ENCODE measurements at regions not wholly inside any gene's neighbourhood (a gene's known extent, or its start where the extent isn't known, plus 50 kb on each side); places are given as distances from the start of the nearest gene placed in this dataset.

DNA sequence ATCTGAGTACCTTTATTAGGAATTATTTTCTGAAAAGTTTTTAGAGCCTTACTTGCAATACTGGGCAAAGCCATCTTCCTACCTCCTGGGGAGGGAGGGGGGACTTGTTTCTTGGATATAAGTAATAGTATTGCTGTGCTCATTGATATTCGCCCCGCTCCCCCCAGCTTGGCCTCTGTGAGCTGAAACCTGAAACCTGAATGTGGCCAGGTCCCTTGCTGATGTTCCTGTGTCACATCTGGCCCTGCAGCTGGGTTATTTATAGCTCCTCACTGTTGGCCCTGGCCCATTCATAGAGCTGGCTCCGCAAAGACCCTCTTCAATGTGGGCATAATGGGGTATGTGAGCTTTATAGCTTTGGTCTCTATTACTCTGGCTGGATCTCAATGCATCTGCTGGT lies 59.5 kb downstream of the FRMPD3 start:
- no peak for TF ChIP-seq NFRKB (IDR thresholded peaks at IDR 0.05)
- no peak for TF ChIP-seq TARDBP (IDR thresholded peaks at IDR 0.05)
- no peak for TF ChIP-seq FOXM1 (IDR thresholded peaks at IDR 0.05; ENCODE audit: borderline replicate concordance)
- TF ChIP-seq FOXK2 (IDR thresholded peaks at IDR 0.05): no peak
- TF ChIP-seq HDGF (IDR thresholded peaks at IDR 0.05; ENCODE audit: borderline replicate concordance): no peak
- TF ChIP-seq PKNOX1 (IDR thresholded peaks at IDR 0.05): no peak
- no peak for TF ChIP-seq BHLHE40 (IDR thresholded peaks at IDR 0.05; ENCODE audit: borderline replicate concordance)
- TF ChIP-seq SP1 (IDR thresholded peaks at IDR 0.05): no peak
- TF ChIP-seq L3MBTL2 (conservative IDR thresholded peaks at IDR 0.05): no peak
- TF ChIP-seq CTBP1 (IDR thresholded peaks at IDR 0.05; ENCODE audit: borderline replicate concordance): no peak
- TF ChIP-seq ARNT (IDR thresholded peaks at IDR 0.05): no peak
- TF ChIP-seq FOXA1 (IDR thresholded peaks at IDR 0.05): no peak
- TF ChIP-seq ZNF384 (IDR thresholded peaks at IDR 0.05): no peak
- no peak for TF ChIP-seq ELF4 (IDR thresholded peaks at IDR 0.05)
- TF ChIP-seq LEF1 (IDR thresholded peaks at IDR 0.05; ENCODE audit: borderline replicate concordance): no peak
- no peak for DNase-seq (ENCODE audit: extremely low spot score)
- CTCF ChIA-PET: no interaction called here

GRCh38 chrX:107514944-107515343 lies 65.5 kb downstream of the FRMPD3 start:
- ChIA-PET POLR2A (no interaction called here), CTCF (no interaction called here)
- DNase-seq (ENCODE audit: extremely low spot score): no peak
- no peak for TF ChIP-seq ARNT (IDR thresholded peaks at IDR 0.05)
- no peak for TF ChIP-seq FOXK2 (IDR thresholded peaks at IDR 0.05)
- no peak for TF ChIP-seq TARDBP (IDR thresholded peaks at IDR 0.05)
- no peak for TF ChIP-seq FOXM1 (IDR thresholded peaks at IDR 0.05; ENCODE audit: borderline replicate concordance)
- no peak for TF ChIP-seq PKNOX1 (IDR thresholded peaks at IDR 0.05)
- no peak for TF ChIP-seq NFRKB (IDR thresholded peaks at IDR 0.05)
- TF ChIP-seq ZNF384 (IDR thresholded peaks at IDR 0.05): no peak
- TF ChIP-seq BHLHE40 (IDR thresholded peaks at IDR 0.05; ENCODE audit: borderline replicate concordance): no peak
- no peak for TF ChIP-seq HDGF (IDR thresholded peaks at IDR 0.05; ENCODE audit: borderline replicate concordance)
- no peak for TF ChIP-seq ELF4 (IDR thresholded peaks at IDR 0.05)

More for the DNA sequence above, 59.5 kb downstream of the FRMPD3 start:
- POLR2A ChIA-PET: interaction anchor here (0.6 kb wide), 1 partner anchor 119 kb away, joined by 3 read pairs; the partner anchor contains the start of gene PRPS1

GRCh38 chrX:107521877-107522586 lies 72.6 kb downstream of the FRMPD3 start:
- DNase-seq (ENCODE audit: extremely low spot score): no peak
- no peak for TF ChIP-seq PKNOX1 (IDR thresholded peaks at IDR 0.05)
- no peak for TF ChIP-seq SUZ12 (IDR thresholded peaks at IDR 0.05)
- TF ChIP-seq FOXK2 (IDR thresholded peaks at IDR 0.05): no peak
- TF ChIP-seq SP1 (IDR thresholded peaks at IDR 0.05): no peak
- no peak for TF ChIP-seq ARNT (IDR thresholded peaks at IDR 0.05)
- TF ChIP-seq HDGF (IDR thresholded peaks at IDR 0.05; ENCODE audit: borderline replicate concordance): no peak
- TF ChIP-seq TARDBP (IDR thresholded peaks at IDR 0.05): no peak
- no peak for TF ChIP-seq FOXA1 (IDR thresholded peaks at IDR 0.05)
- no peak for TF ChIP-seq FOXM1 (IDR thresholded peaks at IDR 0.05; ENCODE audit: borderline replicate concordance)
- TF ChIP-seq BHLHE40 (IDR thresholded peaks at IDR 0.05; ENCODE audit: borderline replicate concordance): no peak
- no peak for TF ChIP-seq NFRKB (IDR thresholded peaks at IDR 0.05)
- no peak for TF ChIP-seq ZNF384 (IDR thresholded peaks at IDR 0.05)
- TF ChIP-seq ELF4 (IDR thresholded peaks at IDR 0.05): no peak
- CTCF ChIA-PET: no interaction called here
- POLR2A ChIA-PET: no interaction called here

GRCh38 chrX:107522901-107523300 lies 73.4 kb downstream of the FRMPD3 start:
- TF ChIP-seq BHLHE40 (IDR thresholded peaks at IDR 0.05; ENCODE audit: borderline replicate concordance) (no peak), ARNT (IDR thresholded peaks at IDR 0.05) (no peak), FOXA1 (IDR thresholded peaks at IDR 0.05) (no peak), LEF1 (IDR thresholded peaks at IDR 0.05; ENCODE audit: borderline replicate concordance) (no peak), ELF4 (IDR thresholded peaks at IDR 0.05) (no peak), FOXK2 (IDR thresholded peaks at IDR 0.05) (no peak), TARDBP (IDR thresholded peaks at IDR 0.05) (no peak), HDGF (IDR thresholded peaks at IDR 0.05; ENCODE audit: borderline replicate concordance) (no peak), NFRKB (IDR thresholded peaks at IDR 0.05) (no peak), PKNOX1 (IDR thresholded peaks at IDR 0.05) (no peak), L3MBTL2 (conservative IDR thresholded peaks at IDR 0.05) (no peak), SP1 (IDR thresholded peaks at IDR 0.05) (no peak), ZNF384 (IDR thresholded peaks at IDR 0.05) (no peak), CTBP1 (IDR thresholded peaks at IDR 0.05; ENCODE audit: borderline replicate concordance) (no peak), SUZ12 (IDR thresholded peaks at IDR 0.05) (no peak), FOXM1 (IDR thresholded peaks at IDR 0.05; ENCODE audit: borderline replicate concordance) (no peak)
- ChIA-PET CTCF (no interaction called here), POLR2A (no interaction called here)

GRCh38 chrX:107526141-107526540 lies 76.7 kb downstream of the FRMPD3 start:
- POLR2A ChIA-PET: interaction anchor here (1.2 kb wide), 1 partner anchor 102 kb away, joined by 4 read pairs; the partner anchor contains the start of gene PRPS1
- TF ChIP-seq ELF4 (IDR thresholded peaks at IDR 0.05) (no peak), FOXA1 (IDR thresholded peaks at IDR 0.05) (no peak), LEF1 (IDR thresholded peaks at IDR 0.05; ENCODE audit: borderline replicate concordance) (no peak), SUZ12 (IDR thresholded peaks at IDR 0.05) (no peak), HDGF (IDR thresholded peaks at IDR 0.05; ENCODE audit: borderline replicate concordance) (no peak), L3MBTL2 (conservative IDR thresholded peaks at IDR 0.05) (no peak)
- DNase-seq (ENCODE audit: extremely low spot score): no peak
- CTCF ChIA-PET: no interaction called here

More at GRCh38 chrX:107522901-107523300, 73.4 kb downstream of the FRMPD3 start:
- no peak for DNase-seq (ENCODE audit: extremely low spot score)

Measured in HEK293T (cell line).